Endothelial cell of umbilical vein (primary cell): ENCODE measurements at regions not wholly inside any gene's neighbourhood (a gene's known extent, or its start where the extent isn't known, plus 50 kb on each side); places are given as distances from the start of the nearest gene placed in this dataset.

Experiments
- BruUV-seq: library from RNA; stranded (reverse); fragments of 400-500 nt; replicated peaks from 2 replicates; lab custom pipeline; 2021; lab: Mats Ljungman, UMichigan
- CTCF ChIA-PET: fragments of 300-600, 350-600 bp; sonication (Branson Sonifier 250); formaldehyde crosslinking; loops from one replicate; lab custom pipeline; 2021; ENCODE audit warnings: antibody characterized with exemption, inconsistent platforms; lab: Charles Lee
- POLR2A ChIA-PET: fragments of 300-600, 350-600 bp; sonication (Branson Sonifier 250); formaldehyde crosslinking; loops from one replicate; lab custom pipeline; 2021; ENCODE audit warnings: antibody characterized with exemption, inconsistent platforms; lab: Charles Lee
- DNase-seq: peaks from one replicate; pipeline ENCODE4 v3.0.0-alpha.2; 2011; ENCODE audit warnings: low read depth, low spot score
- FAIRE-seq: peaks from 2 replicates; lab custom pipeline; 2011; peaks lifted over from hg19 to GRCh38; lab: Jason Lieb, UNC
- H2AFZ ChIP-seq: 2 replicates; pipeline ENCODE4 v1.6.0; 2012; ENCODE audit warnings: low read depth, low read length, control low read depth, inconsistent platforms
- H3K27ac ChIP-seq: 2 replicates; pipeline ENCODE4 v1.5.1; 2011; ENCODE audit warnings: low read depth, mild to moderate bottlenecking, control low read depth, low read length, moderate library complexity; ENCODE audit not compliant: insufficient read depth
- H3K27me3 ChIP-seq, 2 experiments: 2 replicates each; pipeline versions ENCODE4 v1.6.0 to v1.6.1; 2011; ENCODE audit warnings: low read length in 2 of 2, mixed read lengths in 1 of 2; ENCODE audit not compliant: control insufficient read depth in 2 of 2, insufficient read depth in 2 of 2
- H3K36me3 ChIP-seq, 2 experiments: 2 replicates in 1 of 2; 3 replicates in 1 of 2; pipeline ENCODE4 v1.5.1; 2011; ENCODE audit warnings: low read length in 2 of 2, mild to moderate bottlenecking in 1 of 2, moderate library complexity in 1 of 2; ENCODE audit not compliant: control insufficient read depth in 2 of 2, insufficient read depth in 2 of 2; ENCODE audit errors: extremely low read depth in 1 of 2
- H3K4me1 ChIP-seq: 3 replicates; pipeline ENCODE4 v1.5.1; 2011; ENCODE audit warnings: mild to moderate bottlenecking, low read length; ENCODE audit not compliant: control insufficient read depth, insufficient read depth; ENCODE audit errors: extremely low read depth
- H3K4me2 ChIP-seq: 2 replicates; pipeline ENCODE4 v1.6.1; 2011; ENCODE audit warnings: low read length, control low read depth, mixed read lengths; ENCODE audit not compliant: insufficient read depth
- H3K4me3 ChIP-seq, 3 experiments: fragments of 200-600 bp in 1 of 3; sonication (generic), shearing (Covaris generic) in 1 of 3; replicated peaks in 1 of 3; 2 replicates each; pipeline ENCODE4 v1.5.1; 2011 to 2016; ENCODE audit warnings: control low read depth in 3 of 3, low read length in 3 of 3, mild to moderate bottlenecking in 2 of 3, inconsistent platforms in 1 of 3, low read depth in 1 of 3, moderate library complexity in 1 of 3; ENCODE audit not compliant: insufficient read depth in 1 of 3
- H3K79me2 ChIP-seq: 2 replicates; pipeline ENCODE4 v1.6.0; 2012; ENCODE audit warnings: low read length, inconsistent platforms; ENCODE audit not compliant: control insufficient read depth, insufficient read depth
- H3K9ac ChIP-seq: replicated peaks from 2 replicates; pipeline ENCODE3; 2011; ENCODE audit warnings: low read length, control low read depth; ENCODE audit not compliant: insufficient read depth; ENCODE audit errors: extremely low read depth
- H3K9me1 ChIP-seq: replicated peaks from 3 replicates; pipeline ENCODE4 v1.6.0; 2011; ENCODE audit warnings: mild to moderate bottlenecking, low read length; ENCODE audit not compliant: control insufficient read depth, insufficient read depth; ENCODE audit errors: extremely low read depth
- H3K9me3 ChIP-seq: replicated peaks from 2 replicates; pipeline ENCODE4 v1.5.1; 2012; ENCODE audit warnings: low read length, inconsistent platforms; ENCODE audit not compliant: control insufficient read depth, insufficient read depth
- H4K20me1 ChIP-seq: replicated peaks from 2 replicates; pipeline ENCODE3; 2011; ENCODE audit warnings: mild to moderate bottlenecking, low read length; ENCODE audit not compliant: control insufficient read depth, insufficient read depth; ENCODE audit errors: extremely low read depth
- EZH2 ChIP-seq: IDR thresholded peaks from 2 replicates; pipeline ENCODE4 v1.6.1; 2012; ENCODE audit warnings: borderline replicate concordance, low read depth, mild to moderate bottlenecking, moderate library complexity, low read length, inconsistent platforms; ENCODE audit not compliant: severe bottlenecking
- FOS ChIP-seq: IDR thresholded peaks from 2 replicates; pipeline ENCODE4 v1.6.1; 2011; ENCODE audit warnings: mild to moderate bottlenecking, low read length, moderate library complexity, borderline replicate concordance; ENCODE audit not compliant: insufficient read depth
- GATA2 ChIP-seq: IDR thresholded peaks from 2 replicates; pipeline ENCODE4 v1.7.0; 2011; ENCODE audit warnings: low read depth, mild to moderate bottlenecking, moderate library complexity, mixed read lengths, low read length; ENCODE audit not compliant: insufficient read length, insufficient read depth
- JUN ChIP-seq: IDR thresholded peaks from 2 replicates; pipeline ENCODE4 v1.6.1; 2011; ENCODE audit warnings: borderline replicate concordance, low read depth; ENCODE audit not compliant: insufficient read length, insufficient read depth
- MYC ChIP-seq: IDR thresholded peaks from one replicate; pipeline ENCODE4 v1.6.1; 2011; ENCODE audit warnings: mild to moderate bottlenecking, low read depth, low read length
- POLR2A ChIP-seq: IDR thresholded peaks from 2 replicates; pipeline ENCODE4 v1.6.1; 2012; ENCODE audit warnings: low read depth, mild to moderate bottlenecking, control low read depth, low read length
- POLR2AphosphoS5 ChIP-seq: IDR thresholded peaks from 2 replicates; pipeline ENCODE4 v1.6.1; 2012; ENCODE audit warnings: low read depth, mild to moderate bottlenecking, control low read depth, low read length, moderate library complexity; ENCODE audit not compliant: insufficient read depth
- dilution Hi-C: fragments of 300-500 bp; cut with MboI; formaldehyde crosslinking; loops from one replicate; pipeline ENCODE4 v1.15.0; 2019; ENCODE audit warnings: low sequenced_read_pairs; ENCODE audit not compliant: extremely low pct_ligation_motif_present
- intact Hi-C: fragments of 100-400 bp; cut with micrococcal nuclease; formaldehyde crosslinking; loops from one replicate; pipeline ENCODE4 v1.10.0; 2022
- TF ChIP-seq, protein P1 (sequence below): IDR thresholded peaks from 2 replicates; pipeline ENCODE4 v1.6.1; 2011; ENCODE audit not compliant: insufficient read depth, insufficient read length
- TF ChIP-seq, protein P2 (sequence below), 2 donors: IDR thresholded peaks; 1 replicate in 1 of 2; 2 replicates in 1 of 2; pipeline ENCODE4 v1.5.1; 2011; ENCODE audit warnings: low read length in 2 of 2, mild to moderate bottlenecking in 2 of 2, moderate library complexity in 2 of 2, control low read depth in 1 of 2, inconsistent platforms in 1 of 2, low read depth in 1 of 2; ENCODE audit not compliant: insufficient read depth in 1 of 2; ENCODE audit errors: extremely low read depth in 1 of 2

DNA sequence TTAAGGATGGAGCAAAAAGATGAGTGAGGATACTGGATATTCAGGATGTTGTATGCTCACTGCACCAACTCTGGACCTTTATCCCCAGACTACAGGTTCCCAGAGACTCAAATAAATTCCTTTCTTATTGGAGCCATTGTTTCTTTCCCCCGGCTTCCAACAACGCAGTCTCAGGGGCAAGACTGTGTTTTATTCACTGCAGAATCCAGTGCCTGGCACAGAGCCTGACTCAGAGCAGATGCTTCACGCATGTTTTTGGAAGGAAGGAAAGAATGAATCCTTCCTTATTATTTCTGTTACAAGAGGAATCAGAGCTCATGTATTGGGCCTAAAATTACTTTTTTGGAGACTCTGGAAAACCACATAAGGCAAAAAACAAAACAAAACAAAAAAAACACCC, 96.0 kb upstream of the VGLL4 start:
- H3K9me3 ChIP-seq: no peaks in the 10 kb centered on the region
- H3K4me2 ChIP-seq: no peak overlapping the region
- H3K4me3 ChIP-seq: no peak overlapping the region
- intact Hi-C loops (no loop called here), dilution Hi-C loops (no loop called here)
- BruUV-seq: no TSS peak
- TF ChIP-seq MYC (no peak), JUN (no peak), POLR2A (no peak), EZH2 (no peak), POLR2AphosphoS5 (no peak), FOS (no peak), GATA2 (no peak)
- TF ChIP-seq, protein P1, sequence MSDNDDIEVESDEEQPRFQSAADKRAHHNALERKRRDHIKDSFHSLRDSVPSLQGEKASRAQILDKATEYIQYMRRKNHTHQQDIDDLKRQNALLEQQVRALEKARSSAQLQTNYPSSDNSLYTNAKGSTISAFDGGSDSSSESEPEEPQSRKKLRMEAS: no peak
- TF ChIP-seq, protein P2, sequence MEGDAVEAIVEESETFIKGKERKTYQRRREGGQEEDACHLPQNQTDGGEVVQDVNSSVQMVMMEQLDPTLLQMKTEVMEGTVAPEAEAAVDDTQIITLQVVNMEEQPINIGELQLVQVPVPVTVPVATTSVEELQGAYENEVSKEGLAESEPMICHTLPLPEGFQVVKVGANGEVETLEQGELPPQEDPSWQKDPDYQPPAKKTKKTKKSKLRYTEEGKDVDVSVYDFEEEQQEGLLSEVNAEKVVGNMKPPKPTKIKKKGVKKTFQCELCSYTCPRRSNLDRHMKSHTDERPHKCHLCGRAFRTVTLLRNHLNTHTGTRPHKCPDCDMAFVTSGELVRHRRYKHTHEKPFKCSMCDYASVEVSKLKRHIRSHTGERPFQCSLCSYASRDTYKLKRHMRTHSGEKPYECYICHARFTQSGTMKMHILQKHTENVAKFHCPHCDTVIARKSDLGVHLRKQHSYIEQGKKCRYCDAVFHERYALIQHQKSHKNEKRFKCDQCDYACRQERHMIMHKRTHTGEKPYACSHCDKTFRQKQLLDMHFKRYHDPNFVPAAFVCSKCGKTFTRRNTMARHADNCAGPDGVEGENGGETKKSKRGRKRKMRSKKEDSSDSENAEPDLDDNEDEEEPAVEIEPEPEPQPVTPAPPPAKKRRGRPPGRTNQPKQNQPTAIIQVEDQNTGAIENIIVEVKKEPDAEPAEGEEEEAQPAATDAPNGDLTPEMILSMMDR (IDR thresholded peaks at IDR 0.05; ENCODE audit: extremely low read depth in 1 of 2, insufficient read depth in 1 of 2, low read depth in 1 of 2, low read length in 2 of 2): no peak
- H3K27ac ChIP-seq: no peak overlapping the region
- peaks cover 3 to 8% of the 10 kb centered on the region in 2 experiments for H3K27me3 ChIP-seq
- no peaks in the 10 kb centered on the region for H3K4me1 ChIP-seq
- no peaks in the 10 kb centered on the region for H3K36me3 ChIP-seq
- FAIRE-seq (no peak), DNase-seq (no peak)
- H3K9ac ChIP-seq: no peak overlapping the region
- H3K79me2 ChIP-seq: no peaks in the 10 kb centered on the region
- H2AFZ ChIP-seq: no peak overlapping the region
- ChIA-PET POLR2A (no interaction called here), CTCF (no interaction called here)
- no peaks in the 10 kb centered on the region for H3K9me1 ChIP-seq
- no peaks in the 10 kb centered on the region for H4K20me1 ChIP-seq
